ENCODE measurements at regions not wholly inside any gene's neighbourhood (a gene's known extent, or its start where the extent isn't known, plus 50 kb on each side); places are given as distances from the start of the nearest gene placed in this dataset.
A peak's percentile ranks its signal among the peaks of the same experiment; 100 is the strongest.

GRCh38 chr18:71873695-71874094 lies 670.4 kb downstream of the CBLN2 start:
- peaks cover 13% of the 10 kb centered on the region for H3K4me1 Mint-ChIP-seq (ENCODE audit: low read depth)
- no peaks in the 10 kb centered on the region for H3K27me3 Mint-ChIP-seq

GRCh38 chr18:71865888-71866287 lies 678.3 kb downstream of the CBLN2 start:
- no peaks in the 10 kb centered on the region for H3K36me3 Mint-ChIP-seq (ENCODE audit: insufficient read depth)
- TF ChIP-seq CTCF (IDR thresholded peaks at IDR 0.05; ENCODE audit: unreplicated experiment): no peak
- H3K9me3 Mint-ChIP-seq (ENCODE audit: low read depth): no peaks in the 10 kb centered on the region
- DNase-seq (ENCODE audit: low spot score, unreplicated experiment): no peak
- H3K4me3 Mint-ChIP-seq (ENCODE audit: low read depth): no peak overlapping the region
- no peak overlapping the region for H3K27ac Mint-ChIP-seq
- H3K4me1 Mint-ChIP-seq (ENCODE audit: low read depth): peaks cover 5% of the 10 kb centered on the region
- H3K27me3 Mint-ChIP-seq: no peaks in the 10 kb centered on the region

More at GRCh38 chr18:71873695-71874094, 670.4 kb downstream of the CBLN2 start:
- DNase-seq (ENCODE audit: low spot score, unreplicated experiment): no peak
- TF ChIP-seq CTCF (IDR thresholded peaks at IDR 0.05; ENCODE audit: unreplicated experiment): no peak
- H3K9me3 Mint-ChIP-seq (ENCODE audit: low read depth): no peaks in the 10 kb centered on the region
- H3K4me3 Mint-ChIP-seq (ENCODE audit: low read depth): no peak overlapping the region
- no peaks in the 10 kb centered on the region for H3K36me3 Mint-ChIP-seq (ENCODE audit: insufficient read depth)
- peak overlapping the region; percentile 80 for H3K27ac Mint-ChIP-seq

DNA sequence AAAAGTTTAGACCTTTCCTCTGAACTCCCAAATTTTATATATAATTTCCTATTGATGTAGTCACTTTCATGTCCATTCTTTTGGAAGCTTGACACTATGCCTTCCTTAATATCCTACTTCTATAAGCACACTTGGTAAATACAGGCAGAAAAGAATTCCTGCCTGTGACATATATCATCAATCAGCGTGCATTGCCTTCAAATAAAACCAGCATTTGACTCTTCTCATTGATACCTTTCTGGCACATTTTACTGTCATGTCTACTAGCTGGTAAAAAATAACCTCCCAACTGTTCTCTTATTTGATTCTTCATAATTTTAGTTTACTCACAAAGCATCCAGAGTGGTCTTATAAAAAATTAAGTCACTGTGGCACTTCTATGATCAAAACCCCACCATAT lies 693.5 kb downstream of the CBLN2 start:
- no peaks in the 10 kb centered on the region for H3K4me1 Mint-ChIP-seq (ENCODE audit: low read depth)
- no peak overlapping the region for H3K27ac Mint-ChIP-seq
- peaks cover 33% of the 10 kb centered on the region for H3K9me3 Mint-ChIP-seq (ENCODE audit: low read depth)
- H3K4me3 Mint-ChIP-seq (ENCODE audit: low read depth): no peak overlapping the region
- H3K27me3 Mint-ChIP-seq: no peaks in the 10 kb centered on the region
- DNase-seq (ENCODE audit: low spot score, unreplicated experiment): no peak
- H3K36me3 Mint-ChIP-seq (ENCODE audit: insufficient read depth): peaks cover 6% of the 10 kb centered on the region
- TF ChIP-seq CTCF (IDR thresholded peaks at IDR 0.05; ENCODE audit: unreplicated experiment): no peak

DNA sequence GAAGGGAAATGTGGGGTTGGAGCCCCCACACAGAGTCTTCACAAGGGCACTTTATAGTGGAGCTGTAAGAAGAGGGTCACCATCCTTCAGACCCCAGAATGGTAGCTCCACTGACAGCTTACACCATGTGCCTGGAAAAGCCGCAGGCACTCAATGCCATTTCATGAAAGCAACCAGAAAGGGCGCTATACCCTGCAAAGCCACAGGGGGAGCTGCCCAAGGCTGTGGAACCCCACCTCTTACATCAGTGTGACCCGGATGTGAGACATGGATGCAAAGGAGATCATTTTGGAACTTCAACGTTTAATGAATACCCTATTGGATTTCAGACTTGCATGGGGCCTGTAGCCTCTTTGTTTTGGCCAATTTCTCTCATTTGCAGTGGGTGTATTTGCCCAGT lies 694.7 kb downstream of the CBLN2 start:
- H3K4me1 Mint-ChIP-seq (ENCODE audit: low read depth): no peaks in the 10 kb centered on the region
- no peak for TF ChIP-seq CTCF (IDR thresholded peaks at IDR 0.05; ENCODE audit: unreplicated experiment)
- DNase-seq (ENCODE audit: low spot score, unreplicated experiment): no peak
- H3K27me3 Mint-ChIP-seq: no peaks in the 10 kb centered on the region
- H3K27ac Mint-ChIP-seq: no peak overlapping the region
- peaks cover 33% of the 10 kb centered on the region for H3K9me3 Mint-ChIP-seq (ENCODE audit: low read depth)
- peaks cover 6% of the 10 kb centered on the region for H3K36me3 Mint-ChIP-seq (ENCODE audit: insufficient read depth)
- no peak overlapping the region for H3K4me3 Mint-ChIP-seq (ENCODE audit: low read depth)

DNA sequence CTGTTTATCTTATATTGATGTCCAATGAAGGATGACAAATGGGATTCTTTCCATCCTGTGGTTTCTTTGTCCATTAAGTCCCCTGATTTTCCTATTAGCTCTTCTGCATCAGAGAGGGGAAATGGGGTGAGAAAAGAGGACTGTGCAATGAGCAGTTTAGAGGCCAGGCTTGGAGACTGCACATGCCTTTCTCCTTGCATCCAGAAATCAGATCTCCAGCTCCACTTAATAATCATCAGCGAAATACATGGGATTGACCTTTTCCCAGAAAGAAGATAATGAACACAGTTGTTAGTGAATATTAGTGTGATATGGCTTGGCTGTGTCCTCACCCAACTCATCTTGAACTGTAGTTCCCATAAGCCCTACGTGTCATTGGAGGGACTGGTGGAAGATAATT lies 697.4 kb downstream of the CBLN2 start:
- H3K27me3 Mint-ChIP-seq: no peaks in the 10 kb centered on the region
- peaks cover 6% of the 10 kb centered on the region for H3K36me3 Mint-ChIP-seq (ENCODE audit: insufficient read depth)
- H3K4me3 Mint-ChIP-seq (ENCODE audit: low read depth): no peak overlapping the region
- peaks cover 33% of the 10 kb centered on the region for H3K9me3 Mint-ChIP-seq (ENCODE audit: low read depth)
- no peak for TF ChIP-seq CTCF (IDR thresholded peaks at IDR 0.05; ENCODE audit: unreplicated experiment)
- no peaks in the 10 kb centered on the region for H3K4me1 Mint-ChIP-seq (ENCODE audit: low read depth)
- no peak for DNase-seq (ENCODE audit: low spot score, unreplicated experiment)
- H3K27ac Mint-ChIP-seq: peak overlapping the region; percentile 14
